GM12865 (cell line): ENCODE measurements at regions not wholly inside any gene's neighbourhood (a gene's known extent, or its start where the extent isn't known, plus 50 kb on each side); places are given as distances from the start of the nearest gene placed in this dataset.

ENCODE experiments used
- DNase-seq: peaks from one replicate; pipeline ENCODE4 v3.0.0; 2010; ENCODE audit warnings: low read depth
- H3K4me3 ChIP-seq: 2 replicates; pipeline ENCODE4 v1.5.1; 2011; ENCODE audit warnings: mild to moderate bottlenecking, low read depth, low read length, control low read depth
- TF ChIP-seq, protein P1 (sequence below): IDR thresholded peaks from 2 replicates; pipeline ENCODE4 v1.5.1; 2011; ENCODE audit warnings: low read length, control low read depth, low read depth, inconsistent platforms; ENCODE audit not compliant: insufficient read depth; ENCODE audit errors: missing control alignments

DNA sequence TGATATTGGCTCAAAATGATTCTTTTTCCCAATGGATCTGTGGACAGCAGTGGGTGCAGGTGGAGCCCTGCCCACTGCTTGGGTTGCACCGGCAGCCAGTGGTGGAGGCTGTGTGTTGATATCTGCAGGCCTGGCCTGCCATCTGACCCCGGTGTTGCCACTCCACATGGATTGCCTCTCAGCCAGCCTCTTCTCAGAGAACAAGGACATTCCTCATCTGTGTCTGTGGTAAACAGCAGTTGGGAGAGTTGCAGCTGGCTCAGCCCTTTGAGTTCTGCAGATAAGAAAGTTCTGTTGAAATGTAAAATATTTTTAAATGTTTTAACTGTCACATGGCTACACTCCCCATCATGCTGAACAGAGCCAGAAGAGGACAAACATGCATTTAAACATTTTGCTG, 374.9 kb upstream of the CELF2 start:
- H3K4me3 ChIP-seq, result no peak overlapping the region
- TF ChIP-seq, protein P1, sequence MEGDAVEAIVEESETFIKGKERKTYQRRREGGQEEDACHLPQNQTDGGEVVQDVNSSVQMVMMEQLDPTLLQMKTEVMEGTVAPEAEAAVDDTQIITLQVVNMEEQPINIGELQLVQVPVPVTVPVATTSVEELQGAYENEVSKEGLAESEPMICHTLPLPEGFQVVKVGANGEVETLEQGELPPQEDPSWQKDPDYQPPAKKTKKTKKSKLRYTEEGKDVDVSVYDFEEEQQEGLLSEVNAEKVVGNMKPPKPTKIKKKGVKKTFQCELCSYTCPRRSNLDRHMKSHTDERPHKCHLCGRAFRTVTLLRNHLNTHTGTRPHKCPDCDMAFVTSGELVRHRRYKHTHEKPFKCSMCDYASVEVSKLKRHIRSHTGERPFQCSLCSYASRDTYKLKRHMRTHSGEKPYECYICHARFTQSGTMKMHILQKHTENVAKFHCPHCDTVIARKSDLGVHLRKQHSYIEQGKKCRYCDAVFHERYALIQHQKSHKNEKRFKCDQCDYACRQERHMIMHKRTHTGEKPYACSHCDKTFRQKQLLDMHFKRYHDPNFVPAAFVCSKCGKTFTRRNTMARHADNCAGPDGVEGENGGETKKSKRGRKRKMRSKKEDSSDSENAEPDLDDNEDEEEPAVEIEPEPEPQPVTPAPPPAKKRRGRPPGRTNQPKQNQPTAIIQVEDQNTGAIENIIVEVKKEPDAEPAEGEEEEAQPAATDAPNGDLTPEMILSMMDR, result no peak
- DNase-seq, result no peak

DNA sequence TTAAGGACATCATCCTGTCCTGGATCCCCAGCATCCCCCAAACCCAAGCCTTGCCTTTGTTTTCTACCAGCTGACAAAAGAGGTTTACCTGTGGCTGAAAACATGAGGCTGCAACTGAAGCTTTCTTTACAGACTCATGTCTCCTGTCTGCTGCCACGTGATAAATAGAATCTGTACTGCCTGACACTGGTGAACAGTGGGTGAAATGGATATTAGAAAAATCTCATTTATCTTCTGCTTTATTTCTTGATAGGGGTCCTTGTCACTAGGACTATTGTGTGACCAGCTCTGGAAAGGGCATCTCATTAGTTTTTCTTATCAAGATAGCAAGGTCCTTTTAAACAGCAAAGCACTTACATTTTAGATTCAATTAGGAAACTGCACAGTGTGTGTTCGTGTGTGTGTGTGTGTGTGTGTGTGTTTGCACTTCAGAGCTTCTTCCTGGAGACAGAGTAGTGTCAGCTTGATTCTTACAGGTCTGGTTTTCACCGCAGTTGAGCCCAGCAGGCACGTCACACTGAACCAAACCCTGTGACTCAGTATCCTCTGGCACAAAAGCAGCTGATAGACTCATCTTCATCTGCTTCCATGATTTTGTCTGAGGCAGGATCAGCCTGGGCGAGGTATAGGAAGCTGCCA, 373.5 kb upstream of the CELF2 start:
- TF ChIP-seq, protein P1, result no peak
- no peak for DNase-seq
- H3K4me3 ChIP-seq, result no peak overlapping the region

DNA sequence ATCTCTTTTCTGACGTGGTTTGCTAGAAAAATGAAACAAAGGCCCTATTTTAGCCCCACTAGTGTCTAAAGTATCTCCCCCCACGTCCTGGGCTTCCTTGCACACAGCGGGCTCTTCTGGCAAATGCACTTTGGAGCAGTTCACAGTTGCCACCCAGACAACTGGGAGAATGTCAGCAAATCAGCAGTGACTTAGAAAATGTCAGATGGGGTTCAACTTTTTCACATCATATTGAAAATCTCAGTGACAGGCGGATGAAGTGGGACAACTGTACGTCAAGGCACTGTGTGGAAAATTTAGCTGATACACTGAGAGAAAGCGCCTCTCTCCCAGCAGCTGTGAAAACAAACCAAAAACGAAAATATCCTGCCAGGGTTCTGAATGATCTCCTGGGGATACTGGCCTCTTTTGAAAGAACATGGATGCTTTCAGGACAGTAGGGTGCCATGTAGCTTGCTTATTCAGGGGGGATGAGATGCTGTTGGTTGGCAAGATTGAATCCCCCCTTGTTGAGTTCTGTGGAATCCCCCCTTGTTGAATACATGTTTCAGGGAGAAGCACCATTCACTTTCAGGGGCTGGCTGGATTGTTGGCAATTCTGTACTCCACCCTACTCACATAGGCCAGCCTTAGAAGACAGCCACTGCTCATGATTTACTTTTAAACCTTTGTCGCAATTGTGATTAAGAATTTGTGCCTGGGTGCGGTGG, 372.8 kb upstream of the CELF2 start:
- TF ChIP-seq, protein P1, result no peak
- no peak for DNase-seq
- H3K4me3 ChIP-seq, result no peak overlapping the region

DNA sequence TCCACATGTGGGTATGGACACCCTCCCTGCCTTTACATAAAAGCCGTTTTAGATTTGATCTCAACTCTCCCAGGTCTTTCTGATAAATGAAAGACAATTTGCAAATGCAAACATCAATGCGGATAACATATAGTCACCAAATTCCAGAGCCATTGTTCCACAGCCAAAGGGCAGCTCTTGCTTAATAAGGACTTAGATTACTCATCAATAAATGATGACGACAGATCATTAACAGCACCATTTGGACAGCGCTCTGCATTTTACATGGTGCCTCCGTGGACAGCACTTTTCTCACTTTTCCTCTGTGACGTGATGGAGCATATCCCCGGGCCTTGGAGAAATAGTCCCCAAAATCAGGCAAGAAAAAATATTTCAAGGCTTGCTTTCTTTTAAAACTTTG, 370.3 kb upstream of the CELF2 start:
- no peak overlapping the region for H3K4me3 ChIP-seq
- TF ChIP-seq, protein P1, result no peak
- no peak for DNase-seq

DNA sequence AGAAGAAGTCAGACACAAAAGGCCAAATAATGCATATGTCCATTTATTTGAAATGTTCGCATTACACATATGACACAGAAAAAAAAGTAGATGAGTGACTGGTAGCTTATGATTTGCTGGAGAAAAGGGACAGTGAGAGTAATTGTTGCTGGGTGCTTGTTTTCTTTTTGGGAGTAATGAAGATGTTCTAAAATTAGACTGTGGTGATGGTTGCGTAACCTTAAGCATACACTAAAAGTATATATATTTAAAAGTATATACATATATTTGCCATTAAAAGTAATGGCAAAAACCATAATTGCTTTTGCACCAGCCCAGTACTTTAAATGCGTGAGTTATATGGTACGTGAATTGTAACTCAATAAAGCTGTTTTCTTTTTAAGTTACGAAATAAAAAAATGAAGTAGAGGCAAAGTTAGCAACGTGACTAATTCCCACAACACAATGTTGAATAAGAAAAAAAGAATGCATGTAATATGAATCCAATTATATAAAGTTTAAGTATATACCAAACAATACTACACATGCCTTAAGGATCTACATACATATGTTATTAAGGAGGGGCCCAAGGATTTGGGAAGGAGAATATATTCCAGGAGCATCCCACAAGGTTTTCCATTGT, 360.4 kb upstream of the CELF2 start:
- DNase-seq, result no peak
- TF ChIP-seq, protein P1, result no peak
- no peak overlapping the region for H3K4me3 ChIP-seq

DNA sequence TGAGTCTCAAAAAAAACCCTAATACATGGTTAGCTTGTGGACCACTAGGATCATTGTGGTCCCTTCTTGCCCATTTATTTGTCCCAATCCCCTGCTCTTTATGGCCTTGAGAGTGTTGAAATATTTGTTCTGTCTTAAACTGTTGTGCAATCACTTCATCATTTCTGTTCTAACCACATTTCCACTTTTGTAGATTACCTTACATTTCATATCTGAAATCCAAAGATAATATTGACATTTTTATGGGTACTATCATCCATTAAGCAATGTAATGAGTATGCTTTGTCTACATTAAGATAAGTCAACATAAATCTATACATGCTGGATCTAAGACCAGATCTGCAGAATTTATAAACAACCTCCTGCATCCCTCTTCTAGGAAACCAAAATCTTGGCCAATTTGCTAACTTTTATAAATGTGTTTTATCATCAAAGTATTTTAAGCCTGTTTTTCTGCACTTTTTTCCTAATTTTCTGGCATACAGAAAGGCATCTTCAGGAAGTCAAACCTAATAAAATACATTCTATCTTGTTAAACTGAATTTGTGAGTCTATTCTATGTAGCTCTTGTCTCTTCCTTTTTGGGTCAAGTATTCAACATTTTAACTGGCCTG, 359.4 kb upstream of the CELF2 start:
- TF ChIP-seq, protein P1, result no peak
- no peak for DNase-seq
- no peak overlapping the region for H3K4me3 ChIP-seq
